SHP77 (cell line): ENCODE measurements at regions not wholly inside any gene's neighbourhood (a gene's known extent, or its start where the extent isn't known, plus 50 kb on each side); places are given as distances from the start of the nearest gene placed in this dataset.
"Not testable (repeated sequence)": the region's sequence is repeated elsewhere in the genome, so short reads cannot be mapped to it uniquely, and the experiment has no call there.

Experiments used
- DNase-seq, 2 experiments: peaks; one replicate each; lab custom pipeline; 2025; lab: John Stamatoyannopoulos, UW

DNA sequence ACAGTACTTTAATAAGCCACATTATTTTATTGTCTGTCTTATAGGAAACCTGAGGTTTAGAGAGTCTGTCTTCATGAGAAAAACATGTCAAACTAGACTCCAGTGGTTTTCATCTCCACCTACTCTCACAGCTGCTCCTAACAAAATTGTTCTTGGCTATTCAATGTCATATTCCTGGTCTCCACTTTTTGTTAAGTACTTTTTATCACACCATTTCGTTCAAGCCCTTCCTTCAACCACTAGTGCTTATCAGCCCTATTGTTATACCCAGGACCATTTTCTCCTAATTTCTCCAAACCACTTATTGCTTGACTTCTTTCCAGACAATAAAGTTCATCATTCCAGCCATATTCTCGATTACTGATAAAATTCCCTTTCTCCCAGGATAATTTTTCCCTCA lies 1674.3 kb upstream of the AGA start:
- DNase-seq = no peak

GRCh38 chr4:179123084-179123483 lies 1680.8 kb upstream of the AGA start:
- DNase-seq = no peak

DNA sequence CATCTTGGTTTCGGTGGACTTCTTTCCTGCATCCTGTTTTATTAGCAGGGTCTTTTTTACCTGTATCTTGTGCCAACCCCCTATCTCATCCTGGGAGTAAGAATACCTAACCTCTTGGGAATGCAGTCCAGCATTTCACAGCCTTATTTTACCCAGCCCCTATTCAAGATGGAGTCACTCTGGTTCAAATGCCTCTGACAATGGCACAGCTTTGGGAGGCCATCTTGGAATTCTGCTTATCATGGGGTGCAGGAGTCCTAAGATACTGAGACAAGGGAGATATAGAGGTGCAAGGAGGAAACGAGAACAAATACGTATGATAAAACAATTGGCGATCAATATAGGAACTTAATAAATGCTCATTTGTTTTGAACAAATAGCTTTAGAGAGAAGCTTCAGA lies 1682.2 kb upstream of the AGA start:
- no peak for DNase-seq

DNA sequence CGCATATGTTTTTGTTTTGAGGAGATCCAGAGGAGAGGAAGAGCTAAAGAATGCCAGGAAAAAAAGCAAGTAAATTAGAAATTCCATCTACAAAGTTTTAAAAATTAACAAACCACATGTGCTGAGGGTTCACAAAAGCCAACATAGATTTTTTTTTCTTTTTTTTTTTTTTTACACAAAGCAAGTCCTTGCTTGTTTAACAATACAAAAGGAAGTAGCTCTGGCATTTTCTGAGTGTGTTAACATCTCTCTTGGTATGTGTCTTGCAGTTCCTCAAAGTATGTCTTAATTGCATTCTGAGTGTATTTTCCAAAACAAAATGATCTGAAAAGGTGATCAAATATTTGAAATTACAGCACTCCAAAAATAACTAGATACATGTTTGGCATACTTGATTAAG lies 1682.7 kb upstream of the AGA start:
- no peak for DNase-seq

DNA sequence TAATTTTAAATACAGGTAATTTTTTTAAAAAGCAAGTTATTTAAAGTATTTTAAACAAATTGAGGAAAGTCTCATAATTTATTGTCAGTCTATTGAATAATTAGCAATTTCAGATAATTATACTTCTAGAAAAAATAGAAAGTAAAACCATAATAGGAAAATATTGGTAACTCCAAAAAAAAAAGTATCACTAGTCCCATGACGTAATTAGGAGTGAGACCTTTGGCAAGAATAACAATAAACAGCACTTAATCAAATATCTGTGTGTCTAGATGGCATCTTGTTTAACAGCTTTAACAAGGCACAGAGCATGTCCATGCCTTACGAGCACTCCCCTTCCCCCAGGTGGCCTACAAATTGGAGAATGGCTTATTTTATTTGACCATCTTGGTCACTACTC lies 1683.6 kb upstream of the AGA start:
- DNase-seq = no peak

DNA sequence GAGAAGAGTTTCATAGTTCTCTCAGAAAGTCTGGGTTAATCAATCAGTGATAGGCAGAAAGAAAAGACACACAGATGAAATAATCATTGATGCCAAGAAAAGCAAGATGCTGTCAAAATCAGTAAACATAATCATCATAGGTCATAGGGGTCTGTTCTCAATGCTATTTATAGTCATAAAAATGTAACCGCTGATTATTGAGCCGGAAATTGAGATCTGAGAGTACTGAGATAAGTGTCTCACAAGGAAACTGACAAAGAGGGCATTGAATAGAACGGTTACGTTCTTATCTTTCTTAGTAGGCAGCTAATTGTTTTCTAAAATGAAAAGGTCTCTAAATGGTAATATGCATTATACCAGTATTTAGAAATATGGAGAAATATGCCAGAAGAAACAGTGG lies 1686.1 kb upstream of the AGA start:
- DNase-seq = no peak

DNA sequence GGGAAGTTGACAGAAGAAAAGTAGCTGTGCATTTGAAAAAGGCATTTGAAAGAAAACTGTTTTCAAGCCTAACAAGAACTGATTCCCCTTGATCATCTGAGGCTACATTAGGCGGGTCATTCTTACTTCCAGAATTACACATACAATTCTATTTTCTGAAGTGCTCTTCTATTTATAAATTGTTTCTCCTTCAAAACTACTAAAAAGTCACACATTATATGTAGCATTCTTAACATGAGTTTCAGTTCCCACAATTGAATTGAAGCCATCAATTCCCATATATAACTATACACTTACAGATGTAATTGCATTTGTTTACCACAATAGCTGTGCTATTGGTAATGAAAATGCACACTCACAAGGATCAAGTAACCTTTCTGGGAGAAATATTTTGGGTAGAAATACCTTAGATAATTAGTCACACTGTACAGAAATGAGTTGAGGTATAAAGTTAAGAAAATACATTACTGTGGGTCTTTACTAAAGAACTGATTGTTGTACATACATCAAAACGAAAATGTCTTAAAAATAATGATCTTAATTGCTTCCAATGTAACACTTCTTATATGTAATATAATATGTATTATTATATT lies 1688.0 kb upstream of the AGA start:
- DNase-seq = no peak

GRCh38 chr4:179145746-179146525 lies 1703.7 kb upstream of the AGA start:
- DNase-seq = no peak

DNA sequence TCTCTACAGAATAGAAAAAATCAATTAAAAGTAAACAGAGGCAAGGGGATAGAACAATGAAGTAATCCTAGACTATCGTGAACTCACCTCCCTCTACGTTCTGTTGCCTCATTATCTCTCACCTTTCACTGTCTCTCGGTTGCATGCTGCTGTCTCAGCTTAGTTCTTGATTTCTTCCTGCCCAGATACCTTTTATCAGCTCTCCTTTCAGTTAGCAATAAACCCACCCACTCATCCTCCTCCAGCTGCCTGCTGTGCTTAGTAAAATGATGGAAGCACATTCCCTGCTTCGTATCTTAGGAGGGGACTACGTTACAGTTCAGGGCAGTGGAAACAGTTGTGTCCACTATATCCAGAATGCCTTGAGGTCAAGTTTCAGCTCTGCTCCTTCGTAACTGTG lies 1709.5 kb upstream of the AGA start:
- no peak for DNase-seq

DNA sequence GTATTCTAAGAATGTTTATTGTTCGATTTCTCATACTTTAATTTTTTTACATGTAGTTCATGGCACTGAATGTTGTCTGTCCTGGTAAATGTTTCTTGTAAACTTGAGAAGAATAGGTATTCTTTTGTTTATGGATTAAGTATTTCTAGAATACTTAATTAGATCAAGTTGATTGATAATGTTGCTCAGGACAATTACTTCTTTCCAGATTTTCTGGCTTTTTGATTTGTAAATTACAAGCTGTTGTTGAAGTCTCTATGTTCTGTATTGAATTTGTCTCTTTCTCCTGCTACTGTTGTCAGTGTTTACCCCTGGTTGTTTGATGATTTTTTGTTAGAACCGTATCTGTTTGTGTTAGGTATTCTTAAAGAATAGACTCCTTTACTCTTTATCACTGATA lies 1720.9 kb upstream of the AGA start:
- DNase-seq = no peak

- DNase-seq = no peak
Observed at GRCh38 chr4:179164267-179164999, 1722.2 kb upstream of the AGA start.

- DNase-seq = peak; percentile 71 to 82
Observed at GRCh38 chr4:179165000-179165738, 1722.9 kb upstream of the AGA start.

DNA sequence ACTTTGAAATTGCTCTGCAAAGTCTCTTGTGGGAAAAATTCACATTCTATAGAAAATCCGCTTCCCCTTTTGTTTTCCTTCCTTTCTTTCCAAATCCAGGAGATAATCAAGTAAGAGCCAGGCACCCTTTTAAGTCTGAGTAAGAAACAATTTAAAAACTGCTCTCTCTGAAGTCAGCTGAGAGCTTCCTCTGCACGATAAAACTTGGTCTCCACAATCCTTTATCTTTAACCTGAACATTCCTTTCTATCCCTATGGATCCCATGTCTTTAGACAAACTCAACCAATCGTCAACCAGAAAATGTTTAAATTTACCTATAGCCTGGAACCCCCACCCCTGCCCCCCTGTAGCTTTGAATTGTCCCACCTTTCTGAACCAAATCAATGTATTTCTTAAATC lies 1723.6 kb upstream of the AGA start:
- no peak for DNase-seq

DNA sequence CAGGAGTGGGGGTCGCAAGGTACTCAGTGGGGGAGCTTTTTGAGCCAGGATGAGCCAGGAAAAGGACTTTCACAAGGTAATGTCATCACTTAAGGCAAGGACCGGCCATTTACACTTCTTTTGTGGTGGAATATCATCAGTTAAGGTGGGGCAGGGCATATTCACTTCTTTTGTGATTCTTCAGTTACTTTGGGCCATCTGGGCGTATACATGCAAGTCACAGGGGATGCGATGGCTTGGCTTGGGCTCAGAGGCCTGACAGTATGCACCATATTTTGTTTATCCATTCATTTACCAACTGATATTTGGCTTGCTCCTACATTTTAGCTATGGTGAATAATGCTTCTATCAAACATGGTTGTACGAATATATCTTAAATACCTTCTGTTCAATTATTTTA lies 1728.1 kb upstream of the AGA start:
- not testable (repeated sequence) for DNase-seq

DNA sequence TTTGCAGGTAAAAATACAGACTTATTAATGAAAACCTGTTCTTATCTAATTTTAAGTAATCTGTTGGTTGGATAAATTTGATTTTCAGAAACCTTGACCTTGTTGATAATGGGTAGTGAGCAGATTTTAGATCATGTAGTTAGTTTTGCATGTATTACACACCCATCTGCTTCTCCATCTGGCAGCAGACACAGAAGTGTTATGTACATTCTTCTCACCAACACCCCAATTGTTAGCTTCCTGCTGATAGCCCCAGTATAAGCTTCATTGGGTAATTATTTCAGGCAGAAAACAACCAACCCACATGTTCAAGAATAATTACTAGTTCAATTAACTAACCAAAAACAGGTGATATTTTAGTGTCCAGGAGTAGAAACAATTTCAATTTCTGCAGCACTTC lies 1740.5 kb upstream of the AGA start:
- no peak for DNase-seq

- peak; percentile 37 to 54 for DNase-seq
Observed at GRCh38 chr4:179195887-179196286, 1753.7 kb upstream of the AGA start.

GRCh38 chr4:179196511-179196910 lies 1754.3 kb upstream of the AGA start:
- DNase-seq = peak; percentile 62 to 69

DNA sequence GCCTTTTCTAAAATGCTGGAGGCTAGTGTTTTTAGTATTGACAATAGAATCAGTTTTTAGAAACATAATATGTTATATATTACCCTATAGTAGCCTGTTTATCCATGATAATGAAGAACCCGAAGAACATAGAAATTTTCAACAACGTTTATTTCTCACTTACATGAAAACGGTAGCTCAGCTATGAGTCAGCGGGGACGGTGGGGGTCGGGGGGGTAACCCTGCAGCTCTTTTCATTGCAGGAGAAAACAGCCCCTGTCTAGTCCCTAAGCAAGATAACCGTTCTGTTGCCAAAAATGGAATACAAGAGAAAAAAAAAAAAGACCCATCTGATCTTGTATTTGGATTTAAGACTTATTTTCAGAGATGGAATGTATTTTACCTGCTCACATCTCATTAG lies 1758.4 kb upstream of the AGA start:
- DNase-seq = no peak

GRCh38 chr4:179225594-179225993 lies 1783.4 kb upstream of the AGA start:
- no peak for DNase-seq

DNA sequence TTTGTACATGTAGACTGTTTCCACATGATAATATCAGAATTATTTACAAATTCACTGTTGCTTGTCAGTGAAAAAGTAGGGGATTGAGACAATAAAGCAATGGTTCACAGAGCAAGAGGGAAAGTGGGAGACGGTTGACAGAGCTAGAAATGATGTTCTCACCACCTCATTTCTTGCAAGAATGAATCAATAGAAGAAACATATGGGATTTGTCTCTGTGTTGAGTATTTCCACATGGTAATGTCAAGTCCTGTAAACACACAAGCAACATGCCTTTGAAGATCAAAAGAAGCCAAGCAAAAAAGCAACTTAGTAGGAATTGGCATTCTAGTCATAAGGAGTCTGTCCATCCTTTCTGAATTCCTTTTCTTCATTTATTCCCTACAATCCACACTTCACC lies 1806.6 kb upstream of the AGA start:
- DNase-seq = no peak

GRCh38 chr4:179268791-179269190 lies 1826.6 kb upstream of the AGA start:
- no peak for DNase-seq

- no peak for DNase-seq
Observed at GRCh38 chr4:179272282-179272681, 1830.0 kb upstream of the AGA start.

GRCh38 chr4:179278647-179279046 lies 1836.4 kb upstream of the AGA start:
- no peak for DNase-seq
